ENCODE measurements at regions not wholly inside any gene's neighbourhood (a gene's known extent, or its start where the extent isn't known, plus 50 kb on each side); places are given as distances from the start of the nearest gene placed in this dataset.
"Not testable (repeated sequence)": the region's sequence is repeated elsewhere in the genome, so short reads cannot be mapped to it uniquely, and the experiment has no call there.

- no peak for DNase-seq (ENCODE audit: low read depth, low spot score)
Measured at GRCh38 chr7:93747019-93747418, 143.5 kb downstream of the TFPI2 start.

GRCh38 chr7:93739424-93739823 is 151.1 kb downstream of the TFPI2 start:
- DNase-seq (ENCODE audit: low read depth, low spot score): no peak

GRCh38 chr7:93737953-93738352 is 152.6 kb downstream of the TFPI2 start:
- DNase-seq (ENCODE audit: low read depth, low spot score): no peak

- DNase-seq (ENCODE audit: low read depth, low spot score): no peak
Measured at GRCh38 chr7:93736668-93737369, 153.7 kb downstream of the TFPI2 start.

- no peak for DNase-seq (ENCODE audit: low read depth, low spot score)
Measured at GRCh38 chr7:93728292-93728691, 153.8 kb upstream of the CALCR start.

GRCh38 chr7:93725954-93726353 is 151.4 kb upstream of the CALCR start:
- no peak for DNase-seq (ENCODE audit: low read depth, low spot score)

- DNase-seq (ENCODE audit: low read depth, low spot score): no peak
Measured at GRCh38 chr7:93723424-93724124, 149.1 kb upstream of the CALCR start.

GRCh38 chr7:93720106-93720505 is 145.6 kb upstream of the CALCR start:
- DNase-seq (ENCODE audit: low read depth, low spot score): no peak

- DNase-seq (ENCODE audit: low read depth, low spot score): no peak
Measured at GRCh38 chr7:93719546-93719945, 145.0 kb upstream of the CALCR start.

- DNase-seq (ENCODE audit: low read depth, low spot score): no peak
Measured at GRCh38 chr7:93717217-93717900, 142.8 kb upstream of the CALCR start.

- peak; percentile 1 for DNase-seq (ENCODE audit: low read depth, low spot score)
Measured at GRCh38 chr7:93715234-93715633, 140.7 kb upstream of the CALCR start.

- DNase-seq (ENCODE audit: low read depth, low spot score): no peak
Measured at GRCh38 chr7:93711926-93712325, 137.4 kb upstream of the CALCR start.

- DNase-seq (ENCODE audit: low read depth, low spot score): not testable (repeated sequence)
Measured at GRCh38 chr7:93708255-93708654, 133.7 kb upstream of the CALCR start.

GRCh38 chr7:93707249-93707648 is 132.7 kb upstream of the CALCR start:
- no peak for DNase-seq (ENCODE audit: low read depth, low spot score)

- DNase-seq (ENCODE audit: low read depth, low spot score): not testable (repeated sequence)
Measured at GRCh38 chr7:93706162-93706561, 131.6 kb upstream of the CALCR start.

GRCh38 chr7:93704217-93704616 is 129.7 kb upstream of the CALCR start:
- DNase-seq (ENCODE audit: low read depth, low spot score): no peak

- no peak for DNase-seq (ENCODE audit: low read depth, low spot score)
Measured at GRCh38 chr7:93697901-93698300, 123.4 kb upstream of the CALCR start.

GRCh38 chr7:93693796-93694195 is 119.3 kb upstream of the CALCR start:
- no peak for DNase-seq (ENCODE audit: low read depth, low spot score)

- no peak for DNase-seq (ENCODE audit: low read depth, low spot score)
Measured at GRCh38 chr7:93690021-93690420, 115.5 kb upstream of the CALCR start.

GRCh38 chr7:93678185-93678584 is 103.7 kb upstream of the CALCR start:
- DNase-seq (ENCODE audit: low read depth, low spot score): no peak

GRCh38 chr7:93663561-93664299 is 89.2 kb upstream of the CALCR start:
- no peak for DNase-seq (ENCODE audit: low read depth, low spot score)

GRCh38 chr7:93658163-93658562 is 83.6 kb upstream of the CALCR start:
- not testable (repeated sequence) for DNase-seq (ENCODE audit: low read depth, low spot score)
